ENCODE measurements at regions not wholly inside any gene's neighbourhood (a gene's known extent, or its start where the extent isn't known, plus 50 kb on each side); places are given as distances from the start of the nearest gene placed in this dataset.
"Not testable (repeated sequence)": the region's sequence is repeated elsewhere in the genome, so short reads cannot be mapped to it uniquely, and the experiment has no call there.

DNA sequence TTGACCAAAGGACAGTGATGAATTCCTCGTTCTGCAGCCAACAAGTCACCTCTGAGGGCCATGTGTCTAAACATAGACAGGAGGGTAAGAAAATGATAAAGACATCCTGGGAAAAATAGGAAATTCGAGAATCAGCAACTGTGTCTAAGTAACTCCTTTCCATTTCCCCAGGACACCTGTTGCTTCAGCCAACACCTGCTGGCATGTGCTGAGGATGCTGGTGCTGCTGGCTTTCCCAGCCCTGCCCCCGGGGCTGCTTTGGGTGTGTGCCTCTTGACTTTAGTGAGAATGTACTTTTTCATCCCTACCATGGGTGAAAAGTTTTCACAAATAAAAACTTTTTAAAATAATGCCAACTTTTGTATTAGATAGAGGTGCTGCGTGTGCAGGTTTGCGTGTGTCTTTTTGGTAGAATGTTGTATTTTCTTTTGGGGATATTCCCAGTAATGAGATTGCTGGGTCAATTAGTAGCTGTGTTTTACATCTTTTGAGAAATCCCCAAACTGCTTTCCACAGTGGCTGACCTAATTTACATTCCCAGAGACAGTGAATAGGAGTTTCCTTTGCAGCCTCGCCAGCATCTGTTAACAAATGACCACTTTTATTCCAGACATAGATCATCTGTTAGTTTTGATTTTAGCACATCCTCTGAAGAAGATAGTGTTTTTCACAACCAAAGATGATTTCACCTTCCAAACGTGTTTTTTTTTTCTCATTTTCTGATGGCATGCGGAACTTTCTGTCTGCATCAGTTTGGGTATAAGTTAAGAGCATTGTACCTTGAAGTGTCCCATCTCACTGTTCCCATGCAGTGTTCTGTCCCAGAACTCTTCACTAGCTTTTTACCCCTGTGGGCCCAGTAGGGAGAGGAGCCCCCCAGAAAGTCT is 104.2 kb upstream of the ACBD5 start:
- peak in 1 of 2 donors; percentile 33 for ATAC-seq

DNA sequence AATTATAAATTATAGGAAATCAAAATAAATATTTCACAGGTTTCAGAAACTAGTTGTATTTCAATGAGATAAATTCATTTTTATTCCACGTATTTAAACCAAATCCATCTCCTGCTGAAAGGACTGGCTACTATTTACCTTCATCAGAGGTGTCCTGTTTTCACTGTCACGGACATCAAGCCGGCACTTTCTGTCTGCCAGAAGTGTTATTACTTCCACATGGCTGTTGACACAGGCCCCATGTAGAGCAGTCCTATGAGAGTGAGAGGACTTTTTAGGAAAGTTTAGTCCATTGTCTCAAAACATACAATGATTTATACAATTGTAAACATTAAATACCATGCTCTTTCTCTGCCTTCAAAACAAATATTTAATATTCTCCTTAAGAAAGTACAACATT is 100.4 kb upstream of the ACBD5 start:
- ATAC-seq = no peak

DNA sequence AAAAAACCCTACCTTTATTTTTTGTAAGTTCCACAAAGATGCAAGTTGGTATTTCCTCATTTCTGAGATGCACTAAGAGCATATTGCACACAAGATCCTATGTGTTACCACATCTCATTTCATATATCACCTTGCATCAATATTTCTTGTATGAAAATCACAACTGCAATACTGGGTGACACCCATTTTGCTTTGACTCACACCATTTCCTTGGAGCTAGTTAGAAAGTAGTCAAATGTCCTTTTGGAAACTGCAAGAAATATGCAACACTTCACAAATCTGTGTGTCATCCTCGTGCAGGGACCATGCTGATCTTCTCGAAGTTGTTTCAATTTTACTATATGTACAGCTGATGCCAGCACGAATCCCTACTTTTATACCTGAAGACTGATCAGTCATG is 94.6 kb upstream of the ACBD5 start:
- not testable (repeated sequence) for ATAC-seq

DNA sequence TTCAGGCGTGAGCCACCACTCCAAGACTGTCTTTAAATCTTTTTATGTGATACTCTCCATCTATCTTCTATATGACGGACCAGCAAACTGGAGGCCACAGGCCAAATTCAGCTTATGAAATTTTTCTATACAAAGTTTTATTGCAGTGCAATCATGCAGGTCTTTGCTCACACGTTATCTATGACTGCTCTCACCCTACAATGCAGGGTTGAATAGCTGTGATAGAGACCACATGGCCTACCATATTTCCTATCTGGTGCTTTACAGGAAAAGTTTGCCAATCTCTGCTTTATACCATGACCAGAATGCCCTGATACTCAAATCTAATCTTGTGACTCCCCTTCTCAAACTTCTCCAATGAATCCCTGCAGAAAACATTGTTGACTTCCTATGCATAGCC is 89.5 kb upstream of the ACBD5 start:
- no peak for ATAC-seq

DNA sequence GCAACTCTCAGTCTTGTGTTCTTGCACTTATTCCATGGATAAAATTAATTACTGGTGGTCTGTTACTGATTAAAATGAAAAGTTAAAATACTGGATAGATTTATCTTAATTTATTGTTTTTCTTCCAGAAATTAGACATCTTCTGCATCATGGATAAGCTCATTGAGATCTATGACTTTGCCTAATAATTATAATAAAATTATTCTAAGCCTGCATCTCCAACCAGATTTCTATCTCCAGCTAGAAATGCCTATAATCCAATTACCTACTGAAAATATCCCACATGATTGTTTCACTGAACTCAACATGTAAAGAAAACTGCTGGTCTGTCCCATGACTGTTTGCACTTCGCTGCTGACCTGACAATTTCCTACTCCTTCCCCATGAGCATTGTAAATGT is 88.3 kb upstream of the ACBD5 start:
- no peak for ATAC-seq

DNA sequence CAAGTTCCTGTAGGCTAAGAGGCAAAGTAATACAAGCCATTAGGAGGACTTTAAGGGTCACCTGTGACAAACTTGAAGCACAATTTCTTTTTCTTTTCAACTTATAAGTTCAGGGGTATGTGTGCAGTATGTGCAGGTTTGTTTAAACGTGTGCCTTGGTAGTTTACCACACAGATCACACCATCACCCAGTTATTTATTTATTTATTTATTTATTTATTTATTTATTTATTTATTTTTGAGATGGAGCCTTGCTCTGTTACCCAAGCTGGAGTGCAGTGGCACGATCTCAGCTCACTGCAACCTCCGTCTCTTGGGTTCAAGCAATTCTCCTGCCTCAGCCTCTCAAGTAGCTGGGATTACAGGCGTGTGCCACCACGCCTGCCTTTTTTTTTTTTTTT is 86.2 kb upstream of the ACBD5 start:
- not testable (repeated sequence) for ATAC-seq

DNA sequence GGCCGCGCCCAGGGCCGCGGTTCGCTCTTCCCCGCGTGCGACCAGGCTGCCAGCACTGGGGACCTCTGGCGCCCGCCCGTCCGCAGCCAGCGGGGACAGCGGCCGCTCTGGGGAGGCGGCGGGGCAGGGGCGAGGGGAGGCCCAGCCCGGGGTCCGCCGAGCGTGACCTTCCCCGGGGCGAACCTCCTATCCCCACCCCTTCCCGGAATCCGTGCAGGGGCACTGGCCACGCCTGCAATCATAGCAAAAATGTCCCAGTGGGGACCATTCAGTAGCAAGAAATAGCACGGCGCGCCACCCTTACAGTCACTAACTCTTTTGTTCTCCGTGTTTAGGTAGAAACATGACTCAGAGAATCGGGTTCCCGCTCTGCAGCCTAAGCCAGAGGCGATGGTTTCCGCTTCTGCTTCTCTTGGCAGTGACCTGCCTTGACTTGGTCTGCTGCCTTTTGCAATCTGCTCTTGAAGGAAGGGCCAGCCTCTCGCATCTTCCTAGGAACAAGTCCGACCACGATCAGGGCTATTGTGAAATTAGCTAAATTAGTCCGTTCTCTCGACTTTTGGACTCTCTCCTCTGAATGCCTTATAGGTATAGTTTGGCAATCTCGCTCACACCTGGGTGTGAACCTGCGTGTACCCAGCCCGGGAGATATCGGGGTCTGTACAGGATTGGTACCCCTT is 79.3 kb upstream of the ACBD5 start:
- ATAC-seq = peak; percentile 44 to 59

DNA sequence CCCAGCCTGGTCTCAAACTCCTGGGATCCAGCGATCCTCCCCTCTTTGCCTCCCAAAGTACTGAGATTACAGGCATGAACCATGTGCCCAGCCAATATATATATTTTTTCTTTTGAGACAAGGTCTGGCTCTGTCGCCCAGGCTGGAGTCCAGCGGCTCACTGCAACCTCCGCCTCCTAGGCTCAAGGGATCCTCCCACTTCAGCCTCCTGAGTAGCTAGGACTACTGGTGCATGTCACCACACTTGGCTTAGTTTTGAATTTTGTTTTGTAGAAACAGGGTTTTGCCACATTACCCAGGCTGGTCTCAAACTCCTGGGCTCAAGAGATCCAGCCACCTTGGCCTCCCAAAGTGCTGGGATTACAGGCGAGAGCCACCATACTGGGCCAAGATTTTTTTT is 78.5 kb upstream of the ACBD5 start:
- ATAC-seq = not testable (repeated sequence)

DNA sequence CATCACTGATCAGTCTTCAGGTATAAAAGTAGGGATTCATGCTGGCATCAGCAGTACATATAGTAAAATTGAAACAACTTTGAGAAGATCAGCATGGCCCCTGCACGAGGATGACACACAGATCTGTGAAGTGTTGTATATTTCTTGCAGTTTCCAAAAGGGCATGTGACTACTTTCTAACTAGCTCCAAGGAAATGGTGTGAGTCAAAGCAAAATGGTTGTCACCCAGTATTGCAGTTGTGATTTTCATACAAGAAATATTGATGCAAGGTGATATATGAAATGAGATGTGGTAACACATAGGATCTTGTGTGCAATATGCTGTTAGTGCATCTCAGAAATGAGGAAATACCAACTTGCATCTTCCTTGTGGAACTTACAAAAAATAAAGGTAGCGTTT is 74.5 kb upstream of the ACBD5 start:
- ATAC-seq = not testable (repeated sequence)

DNA sequence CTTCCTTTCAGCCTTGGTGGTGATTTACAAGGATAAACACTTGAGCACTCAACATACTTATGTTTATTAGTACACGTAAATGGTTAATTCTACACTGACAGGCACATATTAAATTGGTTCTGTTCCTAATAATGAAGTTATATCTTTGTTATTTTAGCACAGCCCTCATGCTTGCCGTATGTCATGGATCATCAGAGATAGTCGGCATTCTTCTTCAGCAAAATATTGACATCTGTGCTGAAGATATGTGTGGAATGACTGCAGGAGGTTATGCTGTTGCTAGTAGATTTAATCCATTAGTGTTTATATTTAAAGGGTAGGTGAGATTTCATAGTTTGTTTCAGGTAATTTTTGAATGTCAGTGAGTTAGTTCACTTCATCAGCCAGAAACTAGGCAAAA is 73.0 kb upstream of the ACBD5 start:
- ATAC-seq = not testable (repeated sequence)

DNA sequence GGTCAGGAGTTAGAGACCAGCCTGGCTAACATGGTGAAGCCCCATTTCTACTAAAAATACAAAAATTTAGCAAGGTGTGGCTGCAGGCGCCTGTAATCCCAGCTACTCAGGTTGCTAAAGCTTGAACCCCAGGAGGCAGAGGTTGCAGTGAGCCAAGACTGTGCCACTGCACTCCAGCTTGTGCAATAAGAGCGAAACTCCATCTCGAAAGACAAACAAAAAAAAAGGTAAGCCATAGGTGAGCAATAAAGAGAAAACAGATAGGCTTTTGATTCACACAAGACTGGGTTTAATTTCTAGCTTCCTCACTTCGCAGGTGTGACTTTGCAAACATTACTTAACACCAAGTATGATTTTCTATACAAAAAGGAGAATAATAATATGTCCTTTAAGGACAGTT is 72.3 kb upstream of the ACBD5 start:
- no peak for ATAC-seq

DNA sequence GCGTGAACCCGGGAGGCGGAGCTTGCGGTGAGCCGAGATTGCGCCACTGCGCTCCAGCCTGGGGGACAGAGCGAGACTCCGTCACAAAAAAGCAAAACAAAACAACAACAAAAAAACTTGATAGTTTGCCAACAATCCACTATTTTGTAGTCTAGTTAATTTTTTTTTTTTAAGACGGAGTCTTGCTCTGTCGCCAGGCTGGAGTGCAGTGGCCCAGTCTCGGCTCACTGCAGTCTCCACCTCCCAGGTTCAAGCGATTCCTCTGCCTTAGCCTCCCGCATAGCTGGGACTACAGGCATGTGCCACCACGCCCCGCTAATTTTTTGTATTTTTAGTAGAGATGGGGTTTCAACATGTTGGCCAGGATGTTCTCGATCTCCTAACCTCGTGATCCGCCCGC is 71.2 kb upstream of the ACBD5 start:
- ATAC-seq = not testable (repeated sequence)

DNA sequence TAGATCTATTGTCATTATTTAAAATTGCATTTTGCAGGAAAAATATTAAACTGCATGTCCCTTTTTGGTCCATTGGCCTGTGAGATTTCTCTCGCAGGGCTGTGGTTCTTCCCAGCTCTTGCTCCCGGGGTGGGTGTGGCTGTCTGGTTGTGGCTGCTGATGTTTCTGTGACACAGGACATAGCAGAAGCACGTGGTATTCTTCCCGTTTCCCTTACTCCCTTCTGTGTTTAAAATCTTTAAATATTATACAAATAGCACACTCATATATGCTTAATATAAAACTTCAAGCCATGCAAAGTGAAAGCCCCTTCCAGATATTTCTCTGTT is 57.9 kb upstream of the ACBD5 start:
- not testable (repeated sequence) for ATAC-seq

DNA sequence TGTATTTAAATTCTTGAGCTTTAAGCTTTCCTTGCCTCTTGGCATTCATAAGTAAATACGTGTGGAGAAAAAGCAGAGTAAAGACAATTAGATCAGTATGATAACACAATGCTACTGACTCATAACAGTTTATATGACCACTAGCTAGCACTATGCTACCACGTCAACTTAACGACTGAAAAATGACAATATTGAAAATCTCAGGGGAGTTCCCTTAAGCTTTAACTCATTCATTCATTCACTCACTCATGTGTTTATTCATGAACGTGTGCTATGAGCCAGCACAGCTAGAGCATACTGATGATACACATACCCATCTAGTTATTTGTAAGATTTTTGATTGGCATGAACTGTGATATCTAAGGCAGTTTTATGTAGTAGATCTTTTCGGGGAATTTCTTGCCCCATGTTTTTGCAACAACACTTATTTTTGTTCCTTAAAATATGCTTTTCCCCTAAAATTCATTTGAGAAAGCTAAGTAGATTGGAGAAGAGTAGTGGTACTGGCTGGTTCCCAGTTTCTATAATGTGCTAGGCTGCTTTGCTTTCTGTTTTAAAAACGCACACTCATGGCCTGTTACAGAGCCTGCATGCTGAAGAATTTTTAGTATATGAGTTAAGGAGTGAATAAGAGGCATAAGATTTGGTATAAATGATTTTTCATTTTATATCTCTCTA is 57.4 kb upstream of the ACBD5 start:
- ATAC-seq = peak in 1 of 2 donors; percentile 63

DNA sequence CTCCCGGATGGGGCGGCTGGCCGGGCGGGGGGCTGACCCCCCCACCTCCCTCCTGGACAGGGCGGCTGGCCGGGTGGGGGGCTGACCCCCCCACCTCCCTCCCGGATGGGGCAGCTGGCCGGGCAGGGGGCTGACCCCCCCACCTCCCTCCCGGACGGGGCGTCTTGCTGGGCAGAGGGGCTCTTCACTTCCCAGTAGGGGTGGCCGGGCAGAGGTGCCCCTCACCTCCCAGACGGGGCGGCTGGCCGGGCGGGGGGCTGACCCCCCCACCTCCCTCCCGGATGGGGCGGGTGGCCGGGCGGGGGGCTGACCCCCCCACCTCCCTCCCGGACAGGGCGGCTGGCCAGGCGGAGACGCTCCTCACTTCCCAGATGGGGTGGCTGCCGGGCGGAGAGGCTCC is 55.7 kb upstream of the ACBD5 start:
- ATAC-seq = not testable (repeated sequence)

DNA sequence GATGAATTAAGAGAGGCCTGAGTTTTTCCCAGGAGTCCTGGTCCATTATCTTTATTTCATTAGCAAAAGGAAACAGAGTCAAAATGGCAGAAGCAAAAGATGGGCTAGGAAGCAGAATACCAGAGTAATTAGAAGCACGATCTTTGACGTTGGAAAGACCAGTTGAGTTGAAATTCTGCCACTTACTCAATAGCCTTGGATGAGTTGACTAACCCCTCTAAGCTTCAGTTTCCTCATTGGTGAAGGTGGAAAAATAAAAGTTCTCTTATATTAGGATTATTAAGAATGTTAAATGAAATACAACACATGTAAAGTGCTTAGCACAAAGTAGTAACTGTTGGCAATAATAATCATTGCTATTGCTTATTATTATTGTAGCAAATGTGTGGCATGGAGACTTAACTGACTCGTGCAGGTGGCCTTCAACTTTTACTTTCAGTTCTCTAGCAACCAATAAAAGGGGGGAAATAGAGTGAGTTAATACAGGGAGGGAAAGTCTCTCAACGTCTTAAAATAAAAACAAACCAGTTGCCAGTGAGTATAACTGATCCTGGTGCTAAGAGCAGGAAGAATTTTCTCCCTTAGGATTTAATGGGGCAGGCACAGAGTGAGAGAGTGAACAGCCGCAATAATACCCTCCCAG is 50.8 kb upstream of the ACBD5 start:
- peak; percentile 56 to 63 for ATAC-seq
